ENCODE measurements at regions not wholly inside any gene's neighbourhood (a gene's known extent, or its start where the extent isn't known, plus 50 kb on each side); places are given as distances from the start of the nearest gene placed in this dataset.
"Not testable (repeated sequence)": the region's sequence is repeated elsewhere in the genome, so short reads cannot be mapped to it uniquely, and the experiment has no call there.

DNA sequence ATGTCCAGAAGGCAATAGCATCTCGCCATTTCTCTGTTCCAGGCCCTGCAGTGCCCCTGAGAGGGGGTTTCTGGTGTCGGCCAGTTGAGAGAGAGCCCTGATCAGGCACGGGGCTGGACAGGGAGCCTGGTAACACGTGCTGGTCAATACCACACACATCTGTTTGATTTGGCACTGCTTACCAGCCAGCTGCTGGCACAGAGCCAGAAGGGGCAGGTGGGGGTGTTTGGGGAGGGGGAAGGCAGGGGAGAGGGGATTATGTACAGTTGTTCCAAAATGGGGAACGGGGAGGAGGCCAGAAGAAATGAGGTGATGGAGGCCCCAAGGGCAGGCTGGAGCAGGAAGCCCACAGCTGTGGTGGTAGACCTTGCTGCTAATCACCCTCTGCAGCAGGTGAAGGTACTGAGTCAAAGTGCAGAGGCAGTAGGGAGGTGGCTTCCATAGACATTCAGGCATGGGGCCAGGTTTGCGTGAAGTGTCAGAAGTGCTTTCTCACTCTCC lies 153.5 kb upstream of the LPP start:
- no peak for DNase-seq

GRCh38 chr3:188001093-188001492 lies 152.9 kb upstream of the LPP start:
- no peak for DNase-seq

DNA sequence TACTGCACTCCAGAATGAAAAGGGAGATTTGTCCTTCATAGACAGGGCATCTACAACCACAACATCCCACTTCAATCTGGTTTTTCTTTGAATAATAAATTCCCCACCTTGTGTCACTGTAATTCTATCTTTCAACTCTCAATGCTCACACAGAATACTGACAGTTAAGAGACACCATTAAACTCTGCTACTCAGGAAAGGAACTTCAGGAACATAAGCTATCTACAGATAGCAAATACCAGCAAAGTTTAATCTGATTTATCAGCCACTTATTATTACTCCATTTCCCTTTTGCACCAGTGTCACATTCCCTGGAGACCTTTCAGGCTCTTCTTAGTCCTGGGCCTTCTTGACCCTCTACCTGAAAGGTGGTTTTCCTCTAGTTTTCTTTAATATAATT lies 152.0 kb upstream of the LPP start:
- no peak for DNase-seq

- no peak for DNase-seq
These were observed 151.3 kb upstream of the LPP start for GRCh38 chr3:188002626-188003138.

- peak; percentile 47 for DNase-seq
These were observed 150.5 kb upstream of the LPP start for GRCh38 chr3:188003188-188004171.

GRCh38 chr3:188006726-188007393 lies 147.1 kb upstream of the LPP start:
- no peak for DNase-seq

DNA sequence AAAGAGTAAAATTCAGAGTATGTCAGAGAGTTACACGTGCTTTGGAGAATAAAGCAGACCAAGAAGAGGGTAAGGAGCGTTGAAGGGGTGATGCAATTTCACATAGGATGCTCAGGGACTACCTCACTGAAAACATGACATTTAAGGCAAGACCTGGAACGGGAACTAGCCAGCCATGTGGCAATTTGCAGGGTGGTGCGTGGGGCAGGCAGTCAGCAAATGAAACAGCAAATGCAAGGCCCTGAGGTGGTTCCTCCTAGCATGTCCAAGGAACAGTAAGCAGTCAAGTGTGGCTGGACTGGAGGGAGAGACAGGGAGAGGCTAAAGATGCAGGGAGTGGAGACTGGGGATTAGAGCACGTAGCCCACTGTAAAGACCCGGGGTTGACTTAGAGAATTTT lies 146.1 kb upstream of the LPP start:
- no peak for DNase-seq

DNA sequence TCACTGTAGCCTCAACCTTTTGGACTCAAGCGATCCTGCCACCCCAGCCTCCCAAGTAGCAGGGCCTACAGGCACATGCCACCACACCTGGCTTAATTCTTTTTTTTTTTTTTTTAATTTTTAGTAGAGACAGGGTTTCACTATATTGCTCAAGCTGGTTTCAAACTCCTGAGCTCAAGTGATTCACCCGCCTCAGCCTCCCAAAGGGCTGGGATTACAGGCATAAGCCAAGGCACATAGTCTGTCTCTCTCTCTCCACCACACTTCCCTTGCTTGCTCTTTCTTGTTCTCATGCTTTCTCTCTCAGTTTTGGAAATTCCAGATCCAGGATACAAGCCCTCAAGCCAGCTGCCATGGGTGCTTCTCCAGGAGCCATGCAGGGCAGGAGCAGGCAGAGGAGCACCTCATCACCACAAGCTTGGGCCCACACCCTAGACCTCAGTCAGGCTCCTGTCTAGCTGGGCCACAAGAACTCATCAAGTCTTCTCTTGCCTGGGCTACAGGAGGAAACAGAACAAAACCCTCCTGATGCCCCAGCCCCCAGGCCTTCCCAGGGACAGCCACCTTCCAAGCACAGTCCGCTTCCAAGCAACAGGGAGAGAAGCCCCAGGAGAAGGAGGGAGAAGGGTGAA lies 145.3 kb upstream of the LPP start:
- DNase-seq = no peak

GRCh38 chr3:188010478-188010877 lies 143.5 kb upstream of the LPP start:
- DNase-seq = no peak

GRCh38 chr3:188019727-188020126 lies 134.2 kb upstream of the LPP start:
- DNase-seq = no peak

GRCh38 chr3:188021041-188021440 lies 132.9 kb upstream of the LPP start:
- no peak for DNase-seq

DNA sequence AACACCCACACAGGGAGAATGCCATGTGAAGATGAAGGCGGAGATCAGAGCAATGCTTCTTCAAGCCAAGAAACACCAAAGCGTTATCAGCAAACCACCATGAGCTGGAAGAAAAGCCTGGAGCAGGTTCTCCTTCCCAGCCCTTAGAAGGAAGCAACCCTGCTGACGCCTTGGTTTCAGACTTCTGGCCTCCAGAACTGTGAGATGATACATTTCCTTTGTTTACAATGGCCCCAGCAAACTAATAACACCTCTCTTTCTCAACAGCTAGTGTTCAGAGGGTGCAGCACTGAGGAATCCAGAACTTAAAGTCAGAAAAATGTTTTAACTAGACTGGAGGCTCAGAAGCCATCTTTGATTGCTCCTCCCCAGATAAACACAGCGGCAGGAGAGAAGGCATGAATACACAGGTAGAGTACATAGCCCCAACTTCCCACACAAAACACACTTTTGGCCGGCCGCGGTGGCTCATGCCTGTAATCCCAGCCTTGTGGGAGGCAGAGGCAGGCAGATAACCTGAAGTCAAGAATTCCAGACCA lies 132.4 kb upstream of the LPP start:
- no peak for DNase-seq

- DNase-seq = not testable (repeated sequence)
These were observed 131.1 kb upstream of the LPP start for GRCh38 chr3:188022902-188023301.

GRCh38 chr3:188025555-188025954 lies 128.4 kb upstream of the LPP start:
- no peak for DNase-seq

DNA sequence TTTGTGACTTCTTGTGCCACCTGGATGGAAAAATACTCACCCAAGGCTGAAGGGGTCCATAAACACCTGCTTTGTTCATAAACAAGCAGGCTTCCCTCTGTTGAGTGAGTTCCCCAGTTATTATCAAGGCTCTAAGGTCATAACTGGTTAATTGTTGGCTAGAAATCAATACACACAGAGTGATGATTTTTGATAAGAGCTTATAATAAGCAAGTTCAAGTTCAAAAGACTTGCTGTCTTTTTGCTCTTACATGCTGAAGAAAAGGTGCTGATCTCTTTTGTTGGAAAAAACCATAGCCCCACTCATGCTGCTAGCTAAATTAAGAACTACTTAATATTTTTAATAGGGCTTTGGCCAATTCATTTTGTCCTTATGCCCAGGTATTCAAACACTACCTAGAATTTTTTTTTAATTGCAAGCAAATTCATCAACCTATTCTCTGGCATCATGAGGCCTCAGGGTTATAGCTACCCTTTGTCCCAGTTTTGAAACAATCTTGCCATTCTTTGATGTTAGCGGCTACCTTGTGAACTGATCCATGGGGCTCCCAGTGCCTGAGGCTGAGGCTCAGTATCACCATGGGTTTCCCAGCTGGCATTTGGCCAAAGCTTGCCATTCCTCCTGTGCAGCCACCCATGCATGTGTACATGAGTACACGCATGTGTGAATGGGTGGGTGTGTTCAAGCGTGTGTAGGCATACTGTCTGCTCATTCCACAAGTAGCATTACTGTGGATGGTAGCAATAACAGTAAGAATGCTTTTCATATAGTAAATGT lies 127.6 kb upstream of the LPP start:
- peak; percentile 44 for DNase-seq

DNA sequence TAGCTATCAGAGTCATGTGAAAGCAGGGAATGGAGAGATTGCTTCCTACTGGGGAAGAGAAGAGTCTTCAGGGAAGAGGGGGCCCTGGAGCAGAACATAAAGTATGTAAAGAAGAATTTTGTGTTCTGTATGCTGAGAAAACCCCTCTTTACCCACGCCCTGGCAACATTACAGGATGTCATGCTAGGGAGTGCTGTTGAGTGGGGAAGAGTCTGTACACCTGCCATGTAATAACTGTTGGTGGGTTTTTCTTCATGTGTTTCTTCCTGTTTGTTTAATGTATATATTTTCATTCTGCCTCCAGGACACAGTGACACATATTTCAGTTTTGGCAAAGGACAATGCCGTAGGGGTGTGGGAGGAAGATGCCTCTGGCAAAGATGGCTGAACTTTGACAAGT lies 122.8 kb upstream of the LPP start:
- DNase-seq = no peak

DNA sequence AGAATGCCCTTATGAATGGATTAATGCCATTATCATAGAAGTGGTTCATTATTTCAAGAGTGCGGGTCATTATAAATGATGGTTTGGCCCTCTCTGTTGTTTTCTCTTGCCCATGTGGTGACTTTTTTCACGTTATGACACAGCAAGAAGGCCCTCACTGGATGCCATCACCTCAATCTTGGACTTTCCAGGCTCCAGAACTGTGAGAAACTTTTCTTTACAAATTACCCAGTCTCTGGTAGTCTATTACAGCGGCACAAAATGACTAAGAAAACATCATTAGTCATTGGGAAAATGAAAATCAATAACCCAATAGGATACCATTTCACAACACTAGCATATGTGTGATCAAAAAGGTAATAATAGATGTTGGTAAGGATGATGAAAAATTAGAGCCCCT lies 119.0 kb upstream of the LPP start:
- no peak for DNase-seq

GRCh38 chr3:188036375-188037194 lies 117.4 kb upstream of the LPP start:
- DNase-seq = no peak

GRCh38 chr3:188037195-188037718 lies 116.7 kb upstream of the LPP start:
- DNase-seq = no peak

- no peak for DNase-seq
These were observed 115.9 kb upstream of the LPP start for GRCh38 chr3:188037965-188038581.
